HG03175 (cell line): ENCODE measurements at regions not wholly inside any gene's neighbourhood (a gene's known extent, or its start where the extent isn't known, plus 50 kb on each side); places are given as distances from the start of the nearest gene placed in this dataset.

Source experiments
- ATAC-seq: cut with Tn5 transposase; IDR thresholded peaks from one replicate; pipeline ENCODE4 v1.9.1; 2021; ENCODE audit warnings: mild to moderate bottlenecking, moderate library complexity; ENCODE audit not compliant: unreplicated experiment

DNA sequence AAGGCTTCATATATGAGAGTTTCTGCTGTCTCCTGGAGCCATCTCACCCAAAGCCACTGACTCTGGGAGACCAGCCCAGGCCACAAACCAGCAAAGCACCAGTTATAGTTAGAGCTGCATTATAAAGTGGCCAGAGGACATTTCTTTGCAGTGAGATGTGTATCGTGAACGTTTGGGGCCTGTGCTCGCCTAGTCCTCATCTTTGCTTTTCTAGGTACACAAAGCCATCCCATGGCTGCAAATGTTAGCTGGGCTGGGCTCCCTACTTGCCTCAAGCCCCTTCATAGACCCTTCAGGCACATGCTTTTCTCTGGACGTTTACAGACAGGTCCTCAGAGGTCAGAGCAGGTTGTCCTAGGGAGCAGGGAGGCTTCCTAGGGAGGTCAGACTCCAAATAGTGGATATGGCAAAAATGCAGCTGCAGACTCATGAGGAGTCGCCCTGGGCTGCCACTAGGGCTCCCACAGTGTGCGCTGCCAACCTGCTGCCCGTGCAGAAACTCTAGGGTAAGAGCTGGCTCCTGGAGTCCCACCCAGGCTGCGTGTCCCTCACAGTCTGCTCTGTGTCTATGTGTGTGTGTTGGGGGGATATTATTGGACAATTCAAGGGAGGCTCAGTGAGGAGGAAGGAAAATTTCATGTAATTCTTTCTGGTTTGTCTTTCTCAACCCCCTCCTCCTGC lies 141.0 kb downstream of the RPIA start:
- ATAC-seq, result peak; percentile 57

DNA sequence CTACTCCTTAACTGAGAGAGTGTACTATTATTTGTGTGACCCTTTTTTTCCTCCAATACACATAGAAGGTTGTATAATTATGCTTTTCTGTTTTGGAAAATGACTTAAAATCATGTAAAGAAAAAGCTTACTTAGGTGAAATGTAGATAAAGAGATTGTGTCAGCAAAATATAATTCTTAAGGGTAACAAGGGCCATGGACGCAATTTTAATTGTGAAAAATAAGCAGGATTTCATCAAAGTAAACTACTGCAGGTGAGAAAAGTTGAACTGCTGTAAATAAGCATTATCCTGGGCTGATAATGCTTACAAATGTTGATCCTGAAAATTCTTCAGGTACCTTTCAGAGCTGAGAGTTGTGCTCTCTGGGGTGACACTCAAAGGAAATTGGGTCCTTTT lies 141.5 kb downstream of the RPIA start:
- ATAC-seq, result no peak

DNA sequence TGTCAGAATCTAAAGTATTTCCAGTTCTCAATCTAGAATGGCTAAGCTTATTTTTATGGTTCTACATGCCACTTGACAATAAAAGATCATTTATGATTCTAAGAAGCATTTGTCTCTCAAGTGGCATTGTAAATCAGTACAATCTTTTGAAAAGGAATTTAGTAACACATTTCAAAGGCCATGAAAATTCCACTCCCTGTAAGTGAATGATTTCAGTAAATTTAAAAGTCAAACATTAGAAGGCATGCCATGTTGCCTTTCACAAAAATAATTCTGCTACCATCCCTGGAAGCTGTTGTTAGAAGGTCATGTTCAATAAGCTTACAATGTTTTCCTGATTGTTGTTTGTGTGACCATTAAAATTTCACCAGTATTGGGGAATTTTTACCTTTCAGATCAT lies 142.9 kb downstream of the RPIA start:
- ATAC-seq, result no peak

DNA sequence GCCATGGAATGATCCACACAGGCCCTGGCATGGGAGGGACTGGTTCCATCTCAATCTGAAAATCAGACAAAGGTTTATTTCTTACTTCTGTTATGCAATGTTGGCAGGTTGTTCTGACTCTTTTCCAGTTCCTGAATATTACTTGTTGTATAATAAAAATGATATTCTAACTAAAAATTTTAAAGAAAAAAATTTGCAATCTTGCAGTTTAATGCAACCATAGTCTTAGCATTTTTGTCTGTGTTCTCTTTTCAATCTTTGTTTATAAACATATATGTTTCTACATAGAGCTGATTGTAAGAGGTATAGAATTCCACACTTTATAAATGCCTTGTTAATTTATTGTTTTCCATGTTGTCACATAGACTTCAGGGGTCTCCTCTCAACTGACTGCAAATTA lies 143.4 kb downstream of the RPIA start:
- ATAC-seq, result no peak

DNA sequence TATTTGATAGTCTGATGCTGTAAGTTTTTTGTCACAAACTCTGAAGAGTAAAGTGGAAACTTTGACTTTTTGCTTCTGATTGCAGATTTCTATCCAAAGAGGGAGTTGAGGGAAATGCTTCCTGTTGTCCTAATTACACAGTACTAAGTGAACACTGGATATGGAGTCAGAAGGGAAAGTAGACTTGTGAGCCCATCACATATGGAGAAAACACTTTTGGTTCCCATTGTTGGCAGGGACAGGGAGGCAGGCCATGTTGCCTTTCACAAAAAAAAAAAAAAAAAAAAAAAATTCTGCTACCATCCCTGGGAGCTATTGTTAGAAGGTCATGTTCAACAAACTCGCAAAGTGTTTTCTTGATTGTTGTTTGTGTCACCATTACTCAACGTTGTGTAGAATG lies 144.3 kb downstream of the RPIA start:
- ATAC-seq, result no peak

DNA sequence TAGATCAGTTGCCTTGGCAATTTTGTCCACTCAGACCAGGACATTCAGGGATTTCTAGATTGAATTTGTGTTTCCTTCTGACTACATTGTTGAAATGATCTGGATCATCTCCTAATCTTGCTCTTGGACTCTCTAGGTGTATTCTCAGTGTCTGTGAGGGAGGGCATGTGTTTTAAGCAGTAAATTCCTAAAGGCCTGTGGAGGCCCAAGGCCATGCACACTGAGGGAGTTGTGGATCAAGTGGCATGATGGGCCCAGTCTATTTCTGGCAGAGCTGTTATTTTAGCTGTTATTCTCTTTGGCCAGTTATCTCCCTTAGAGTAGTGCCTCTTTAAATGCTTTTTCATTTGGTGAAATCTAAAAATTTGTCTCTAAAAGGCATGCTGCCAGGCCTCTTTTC lies 144.9 kb downstream of the RPIA start:
- ATAC-seq, result no peak

DNA sequence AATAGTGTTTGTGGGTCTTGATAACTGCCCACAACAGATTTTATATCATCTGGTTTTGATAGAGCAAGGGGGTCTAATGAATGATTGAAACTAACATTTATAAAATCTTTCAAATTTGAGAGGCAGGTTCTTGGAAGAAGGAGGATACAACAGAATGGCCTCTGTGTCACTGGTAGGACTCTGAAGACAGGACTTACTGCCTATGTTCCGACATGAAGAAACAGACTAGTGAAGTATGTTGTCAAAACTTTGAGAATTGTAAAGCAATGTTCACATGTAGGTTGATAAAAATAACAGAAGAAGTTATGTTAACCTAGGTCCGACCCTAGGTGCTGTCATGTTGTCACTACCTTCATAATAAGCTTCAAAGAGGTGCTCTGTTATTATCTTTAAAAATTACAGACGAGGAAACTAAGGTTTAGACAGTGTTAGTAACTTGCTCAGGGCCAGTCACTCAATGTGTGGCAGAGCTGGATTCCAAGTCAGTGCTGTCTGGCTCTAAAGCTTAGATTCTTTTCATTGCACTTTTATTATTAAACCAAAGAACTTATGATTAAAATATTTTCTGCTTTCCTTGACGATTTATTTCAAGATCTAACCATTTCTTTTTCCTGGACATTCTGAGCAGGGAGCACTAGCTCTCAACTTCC lies 146.2 kb downstream of the RPIA start:
- ATAC-seq, result no peak

DNA sequence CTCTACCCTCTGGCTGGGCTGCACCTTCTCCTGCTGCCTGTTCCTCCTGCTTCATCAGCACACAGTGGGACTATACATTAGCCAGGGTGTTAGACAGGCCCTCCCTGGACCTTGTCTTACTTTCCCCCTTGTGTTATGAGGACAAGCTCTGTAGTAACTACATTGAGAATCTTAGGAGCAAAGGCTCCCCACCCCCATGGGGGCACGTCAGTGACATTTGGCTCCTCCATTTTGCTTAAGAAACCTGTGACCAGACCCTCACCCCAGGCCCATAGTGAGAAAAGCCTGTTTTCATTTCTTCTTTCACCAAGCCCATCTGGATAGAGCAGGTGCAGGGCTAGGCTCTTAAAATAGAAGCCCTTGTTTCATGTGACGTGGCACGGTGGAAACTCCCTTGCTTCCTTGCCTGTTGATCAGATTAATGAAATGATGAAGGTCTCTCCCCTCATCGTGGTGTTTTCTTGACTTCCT lies 146.7 kb downstream of the RPIA start:
- ATAC-seq, result peak; percentile 87

DNA sequence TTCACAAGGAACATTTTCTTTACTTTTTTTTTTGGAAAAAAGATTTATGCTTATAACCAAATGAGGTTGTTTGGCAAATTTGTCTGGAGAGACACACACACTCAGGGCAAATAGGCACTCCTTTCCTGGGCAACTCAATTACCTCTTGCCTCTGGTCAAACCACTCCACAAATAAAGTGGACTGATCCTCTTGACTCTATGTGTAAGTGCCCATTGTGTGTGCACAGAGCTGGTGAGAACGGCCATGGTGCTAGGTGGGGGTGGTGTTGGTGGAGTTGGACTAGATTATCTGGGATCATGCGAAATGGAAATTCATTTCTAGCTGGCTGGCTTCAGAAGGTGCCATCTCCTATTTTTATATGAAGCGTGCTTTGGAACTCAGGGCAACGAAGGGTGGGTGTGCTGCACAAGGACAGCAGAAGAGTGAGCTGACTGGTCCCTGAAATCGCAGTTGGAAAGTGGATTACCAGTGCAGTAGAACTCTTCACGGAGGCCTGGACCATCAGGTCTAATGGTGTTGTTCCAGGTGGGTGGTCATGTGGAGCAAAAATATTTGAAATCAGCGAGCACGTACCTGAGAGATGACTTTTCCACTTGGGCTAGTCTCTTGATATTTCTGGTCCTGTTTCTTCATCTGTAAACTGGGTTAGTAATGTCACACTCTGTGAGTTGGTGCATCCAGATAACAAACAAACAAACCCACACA lies 149.9 kb downstream of the RPIA start:
- no peak for ATAC-seq

DNA sequence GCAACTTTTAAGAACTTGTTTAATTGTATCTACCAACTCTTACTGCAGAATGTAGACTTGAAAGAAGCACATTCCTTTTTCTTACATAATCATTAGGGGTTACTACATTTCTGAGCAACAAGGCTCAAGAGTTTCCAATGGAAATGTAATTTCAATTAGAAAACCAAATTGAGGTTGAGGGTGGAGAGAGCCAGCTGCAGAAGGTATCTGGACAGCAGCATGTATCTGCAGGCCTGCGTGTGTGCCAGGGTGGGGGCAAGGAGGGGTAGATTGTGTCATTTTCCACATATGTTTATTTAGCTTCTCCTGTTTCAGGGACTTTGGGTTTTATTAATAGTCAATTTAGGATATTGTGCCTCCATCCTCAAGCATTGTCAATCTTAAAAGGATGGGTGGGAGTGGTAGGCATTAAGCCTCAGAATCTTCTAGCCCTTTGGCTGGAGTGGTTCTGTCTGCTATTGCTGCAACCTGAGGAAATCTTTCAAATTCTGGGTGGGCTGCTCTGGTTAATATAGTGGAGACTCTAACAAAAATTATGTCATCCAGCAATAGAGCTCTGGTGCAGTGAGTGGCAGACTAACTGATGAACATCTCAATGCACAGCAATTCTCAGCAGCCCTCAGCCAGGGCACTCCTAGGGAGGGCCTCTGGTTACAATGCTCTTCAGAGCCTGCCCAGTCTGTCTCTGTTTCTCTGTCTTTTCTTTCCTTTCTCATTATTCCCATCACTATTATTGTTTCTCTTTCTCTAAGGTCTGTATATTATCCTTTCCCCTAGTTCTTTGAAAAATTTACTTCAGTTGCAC lies 151.4 kb downstream of the RPIA start:
- no peak for ATAC-seq

DNA sequence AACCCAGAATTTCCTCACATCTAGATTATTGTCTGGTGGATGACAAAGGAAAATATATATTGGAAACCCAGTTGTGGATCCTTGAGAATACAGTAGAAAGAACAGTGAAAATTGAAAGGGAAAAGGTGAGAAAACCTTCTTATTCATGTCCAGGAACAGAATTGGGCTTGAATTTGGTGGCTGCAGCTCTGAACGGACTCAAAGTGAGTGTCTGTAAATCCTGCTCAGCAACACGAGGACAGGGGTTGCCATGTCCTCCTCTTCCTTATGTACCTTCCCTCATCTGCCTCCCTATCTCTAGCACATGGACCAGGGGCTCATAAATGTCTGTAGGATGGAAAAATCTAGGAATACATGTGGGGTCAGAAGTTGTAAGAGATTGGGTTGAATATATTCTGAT lies 152.2 kb downstream of the RPIA start:
- ATAC-seq, result no peak

DNA sequence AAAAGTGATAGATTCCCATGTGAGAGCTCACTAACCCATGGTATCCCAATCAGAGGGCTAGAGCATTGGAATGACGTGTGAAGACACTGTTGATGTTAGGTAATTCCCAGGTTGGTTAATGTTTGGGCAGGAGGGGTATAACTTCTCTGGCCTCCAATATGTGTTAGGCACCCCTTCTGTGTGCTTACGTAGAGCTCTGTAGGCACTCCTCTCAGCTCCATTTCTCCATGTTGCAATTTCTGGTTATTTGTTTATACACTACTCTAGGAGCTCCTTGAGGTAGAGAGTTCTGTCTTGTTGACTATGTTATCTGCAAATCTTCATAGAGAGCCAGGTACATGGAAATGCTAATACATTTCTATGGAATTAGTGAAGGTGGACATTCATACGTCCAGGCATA lies 153.5 kb downstream of the RPIA start:
- ATAC-seq, result no peak

DNA sequence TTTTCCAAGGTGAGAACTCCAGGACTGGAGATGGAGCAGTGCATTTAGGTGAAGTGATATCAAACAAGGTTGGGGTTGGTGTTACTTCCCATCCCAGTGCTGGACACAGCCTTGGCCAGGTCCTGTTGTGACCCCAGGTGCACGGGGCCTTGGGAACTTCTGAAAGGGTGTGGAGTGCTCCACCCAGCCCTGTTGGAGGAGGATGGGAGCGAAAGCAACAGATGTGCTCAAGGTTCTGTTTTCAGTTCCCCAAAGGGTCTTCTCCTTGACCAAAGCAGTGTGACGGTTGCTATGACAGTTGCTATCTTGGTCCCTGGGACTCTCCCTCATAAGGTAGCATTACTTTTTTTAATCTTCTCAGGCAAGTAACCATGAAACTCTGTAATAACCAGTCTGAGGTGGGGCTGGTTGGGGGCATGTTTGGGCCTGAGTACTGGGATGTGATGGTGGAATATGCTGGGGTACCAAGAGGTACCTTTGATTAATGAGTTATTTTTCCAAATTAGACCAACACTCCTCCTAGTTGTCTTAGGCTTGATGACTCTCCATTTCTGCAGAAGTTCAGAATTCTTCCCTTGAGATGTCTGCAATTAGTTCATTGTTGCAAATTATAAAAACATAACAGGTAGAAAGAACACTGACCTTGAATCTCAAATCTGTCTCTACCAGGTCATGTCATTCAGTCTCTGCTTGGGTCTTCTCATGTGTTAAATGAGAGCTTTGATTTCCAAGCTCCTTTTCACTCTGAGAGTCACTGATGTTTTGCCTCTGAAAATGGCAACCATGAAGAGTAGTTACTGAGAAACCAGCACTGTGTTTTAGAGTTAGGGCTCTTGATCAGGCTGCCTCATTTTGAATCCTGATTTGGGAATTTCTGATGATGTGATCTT lies 154.5 kb downstream of the RPIA start:
- peak; percentile 93 for ATAC-seq

DNA sequence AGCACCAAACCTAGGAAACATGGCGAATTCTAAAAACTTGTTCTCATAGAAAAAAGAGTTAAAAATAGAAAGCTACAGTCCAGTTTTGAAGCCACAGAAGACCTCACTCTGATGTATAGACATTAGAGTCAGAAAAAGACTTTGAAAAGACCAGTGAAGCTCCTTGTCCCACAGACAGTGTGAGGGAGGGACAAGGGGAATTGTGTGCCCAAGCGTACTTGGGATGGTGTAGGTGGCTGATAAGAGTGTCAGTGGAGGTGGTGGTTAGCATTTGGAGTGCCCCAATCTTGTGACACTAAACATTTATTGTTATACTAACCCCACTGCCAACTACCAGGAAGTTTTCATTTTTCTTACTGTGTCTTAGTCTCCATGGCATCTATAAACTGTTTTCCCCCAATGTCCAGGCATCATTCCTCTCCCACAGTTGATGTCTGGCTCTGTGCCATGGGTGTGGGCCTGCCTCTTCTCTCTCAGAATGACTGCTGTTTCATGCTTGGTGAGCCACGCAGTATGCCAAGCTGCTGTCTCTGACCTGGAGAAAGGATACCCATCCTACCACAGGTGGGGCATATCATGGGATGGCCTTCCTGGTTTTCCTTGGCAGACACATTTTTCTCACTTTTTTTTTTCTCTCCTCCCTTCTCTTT lies 161.4 kb downstream of the RPIA start:
- ATAC-seq, result no peak

DNA sequence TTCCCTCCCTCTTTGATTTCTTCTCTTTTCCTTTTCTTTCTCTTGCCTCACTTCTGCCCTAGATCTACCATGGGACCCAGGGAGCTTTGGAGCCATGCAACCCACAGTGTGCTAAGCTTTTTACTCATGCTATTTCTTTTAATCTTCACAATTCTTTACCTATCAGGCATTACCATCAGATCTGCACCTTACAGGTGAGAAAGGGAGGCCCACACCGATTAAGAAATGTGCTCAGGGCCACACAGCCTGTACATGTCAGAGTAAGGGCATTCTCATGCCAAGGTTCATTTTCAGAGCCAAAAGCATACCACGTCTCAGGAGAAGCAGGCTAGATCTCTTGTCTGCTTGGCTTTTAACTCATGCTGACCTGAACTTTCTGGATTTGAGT lies 161.9 kb downstream of the RPIA start:
- ATAC-seq, result no peak

DNA sequence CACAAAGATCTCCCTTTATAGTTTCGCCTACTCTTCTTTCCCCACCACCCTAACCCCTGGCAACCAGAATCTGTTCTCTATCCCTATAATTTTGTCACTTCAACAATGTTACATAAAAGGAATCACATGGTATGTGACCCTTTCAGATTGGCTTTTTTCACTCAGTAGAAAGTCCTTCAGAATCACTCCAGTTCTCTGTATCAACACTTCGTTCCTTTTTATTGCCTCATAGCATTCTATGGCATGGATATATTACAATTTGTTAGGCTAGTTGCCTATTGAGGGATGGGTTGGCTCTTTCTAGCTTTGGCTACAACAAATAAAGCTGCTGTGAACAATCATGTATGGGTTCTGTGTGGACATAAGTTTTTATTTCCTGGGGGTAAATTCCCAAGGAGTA lies 163.1 kb downstream of the RPIA start:
- no peak for ATAC-seq

DNA sequence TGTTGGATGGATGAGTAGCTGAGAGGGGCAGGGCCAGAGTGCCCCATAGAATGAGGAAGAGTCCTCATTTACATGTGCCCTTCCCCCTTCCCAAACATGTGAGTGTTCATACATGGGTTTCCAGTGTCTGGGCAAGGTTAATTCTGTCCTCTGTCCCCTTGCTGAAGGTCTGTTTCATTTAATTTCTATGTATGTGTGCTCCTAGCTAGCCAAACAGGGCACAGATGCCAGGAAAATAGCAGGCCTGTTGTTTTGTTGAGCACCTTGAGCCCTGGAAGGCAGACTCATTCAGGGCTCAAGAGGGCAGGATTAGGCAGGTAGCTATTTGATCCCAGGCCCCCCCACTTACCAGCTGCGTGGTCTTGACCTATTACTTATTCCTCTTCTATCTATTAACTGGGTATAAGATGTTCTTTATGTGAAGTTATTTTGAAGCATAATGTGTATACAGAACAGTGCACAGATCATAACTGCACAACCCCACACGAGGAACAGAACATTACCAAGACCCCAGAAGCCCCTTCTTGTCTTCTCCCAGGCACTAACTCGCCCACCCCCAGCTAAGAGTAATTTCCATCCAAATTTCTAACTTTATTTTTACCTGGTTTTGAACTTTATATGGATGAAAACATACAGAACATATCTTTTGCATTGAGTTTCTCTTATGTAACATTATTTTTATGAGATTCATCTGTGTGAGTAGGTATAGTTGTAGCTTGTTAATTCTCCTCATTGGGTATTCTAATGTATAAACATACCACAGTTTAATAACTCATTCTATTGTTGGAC lies 164.3 kb downstream of the RPIA start:
- peak; percentile 52 for ATAC-seq

DNA sequence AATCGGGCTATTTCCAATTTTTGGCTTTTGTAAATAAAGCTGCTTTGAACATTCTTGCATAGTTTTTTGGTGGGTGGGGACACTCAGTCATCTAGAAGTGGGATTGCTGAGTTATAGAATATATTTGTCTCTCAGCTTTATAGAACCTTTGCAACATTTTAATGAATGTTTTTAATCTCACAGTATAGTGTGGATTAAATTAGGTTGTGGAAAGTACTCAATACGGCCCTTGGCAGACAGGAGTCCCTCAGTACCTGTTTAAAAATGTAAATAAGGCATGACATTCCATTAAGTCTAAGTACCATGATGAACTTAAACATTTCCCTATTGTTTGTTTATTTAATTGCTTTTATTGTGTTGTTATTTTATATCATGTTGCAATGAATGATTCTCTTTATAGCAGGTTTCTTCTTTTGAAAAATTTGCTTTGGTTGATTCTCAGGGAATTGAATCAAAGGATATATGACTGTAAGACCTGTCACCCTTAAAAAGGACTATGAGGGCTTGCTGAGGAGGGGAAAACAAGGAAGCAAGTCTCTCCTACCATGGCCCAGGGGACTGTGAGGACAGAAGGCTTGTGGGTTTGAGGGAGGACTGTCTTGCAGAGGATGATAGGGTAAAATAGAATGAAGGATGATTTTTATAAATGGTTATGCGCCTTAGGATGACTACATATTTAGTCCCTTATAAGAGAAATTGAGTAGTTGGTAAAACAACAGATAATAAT lies 165.1 kb downstream of the RPIA start:
- no peak for ATAC-seq
